Sciatic nerve (tissue), 2 donors: ENCODE measurements at regions not wholly inside any gene's neighbourhood (a gene's known extent, or its start where the extent isn't known, plus 50 kb on each side); places are given as distances from the start of the nearest gene placed in this dataset.

Source experiments
- ATAC-seq: fragments of 200-7000 bp; cut with Tn5 transposase; one replicate; pipeline ENCODE4 v1.9.1; 2020; ENCODE audit warnings: mild to moderate bottlenecking, moderate library complexity
- DNase-seq: peaks from one replicate; pipeline ENCODE4 v3.0.0-alpha.2; 2020; ENCODE audit warnings: low spot score
- intact Hi-C: fragments of 100-400 bp; cut with DNase I; formaldehyde crosslinking; loops from one replicate; pipeline ENCODE4 v1.14.2; 2022
- donor health status: DM: no; HTN: no; CAD: no.
- donor health status: DM: no; HTN: no; CAD: no.

- DNase-seq (no peak), ATAC-seq (no peak)
- intact Hi-C loops = no loop called here
These were observed 177.8 kb downstream of the RPS29 start for GRCh38 chr14:49408187-49408933.

GRCh38 chr14:49405291-49405690, 180.9 kb downstream of the RPS29 start:
- intact Hi-C loops = no loop called here
- DNase-seq (no peak), ATAC-seq (no peak)

DNA sequence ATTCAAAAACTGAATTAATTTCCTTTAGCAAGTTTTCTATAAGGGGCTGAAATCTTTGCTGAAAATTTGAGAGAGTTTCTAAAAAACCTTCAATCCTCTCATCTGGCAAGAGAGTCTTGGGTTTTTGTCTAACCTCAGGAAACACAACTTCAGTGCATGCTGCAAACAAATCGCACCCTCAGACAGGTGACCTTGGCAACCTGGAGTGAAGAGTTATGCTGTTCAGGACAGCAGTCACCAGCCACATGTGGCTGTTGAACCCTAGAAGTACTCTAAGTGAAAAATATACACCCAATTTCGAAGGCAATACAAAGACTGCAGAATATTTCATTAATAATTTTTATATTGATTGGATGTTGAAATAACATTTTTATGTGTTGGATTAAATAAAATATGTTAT, 184.8 kb downstream of the RPS29 start:
- DNase-seq = no peak
- no peak for ATAC-seq
- intact Hi-C loops = no loop called here

DNA sequence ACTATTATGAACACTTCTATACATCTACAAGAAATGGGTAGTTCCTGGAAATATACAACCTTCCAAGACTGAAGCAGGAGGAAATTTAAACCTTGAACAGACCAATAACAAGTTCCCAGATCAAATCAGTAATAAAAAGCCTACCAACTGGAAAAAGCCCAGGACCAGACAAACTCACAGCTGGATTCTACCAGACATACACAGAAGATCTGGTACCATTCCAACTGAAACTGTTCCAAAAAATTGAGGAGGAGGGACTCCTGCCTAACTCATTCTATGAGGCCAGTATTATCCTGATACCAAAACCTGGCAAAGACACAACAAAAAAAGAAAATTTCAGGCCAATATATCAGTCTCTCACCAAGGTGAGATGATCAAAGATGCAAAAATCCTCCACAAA, 189.4 kb downstream of the RPS29 start:
- no peak for ATAC-seq
- intact Hi-C loops = no loop called here
- DNase-seq = no peak

DNA sequence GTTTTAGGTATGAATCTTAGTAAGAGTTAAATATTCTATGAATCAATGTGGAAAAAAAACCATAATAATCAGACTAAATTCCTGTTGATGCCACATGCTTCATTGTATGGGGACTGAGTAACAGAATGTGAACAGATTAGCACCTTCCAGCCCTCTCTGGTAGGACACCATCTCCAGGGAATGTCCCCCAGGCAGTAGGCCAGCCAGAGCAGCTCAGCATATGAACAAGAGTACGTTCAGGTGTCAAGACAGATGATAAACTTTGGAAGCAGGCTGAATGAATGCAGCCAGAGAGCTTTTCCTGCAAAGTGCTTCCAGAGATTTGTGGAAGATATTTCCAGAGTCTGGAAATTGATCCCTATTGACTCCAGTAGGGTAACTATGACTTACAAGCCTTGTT, 204.4 kb downstream of the RPS29 start:
- no peak for ATAC-seq
- intact Hi-C loops = no loop called here
- DNase-seq = no peak

- intact Hi-C loops = no loop called here
- DNase-seq (no peak), ATAC-seq (no peak)
These were observed 218.5 kb downstream of the RPS29 start for GRCh38 chr14:49367696-49368095.

GRCh38 chr14:49366416-49366815, 219.8 kb downstream of the RPS29 start:
- intact Hi-C loops = no loop called here
- DNase-seq (no peak), ATAC-seq (no peak)

DNA sequence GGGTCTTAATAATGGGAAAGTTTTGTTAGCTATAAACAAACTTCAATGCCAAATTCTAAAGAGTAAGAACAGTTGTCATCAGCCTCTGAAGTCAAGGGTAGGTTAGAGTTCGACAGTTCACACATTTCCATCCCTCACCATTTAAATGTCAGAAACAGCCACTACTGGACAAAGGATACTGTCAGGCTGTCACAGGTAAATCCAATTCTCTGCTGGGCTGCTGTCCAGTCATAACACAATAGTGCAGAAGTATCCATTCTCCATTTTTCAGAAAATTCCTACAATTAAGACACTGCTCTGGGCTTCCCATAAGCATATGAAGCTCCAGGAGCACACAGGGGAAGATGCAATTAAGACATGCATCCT, 221.4 kb downstream of the RPS29 start:
- intact Hi-C loops = no loop called here
- no peak for ATAC-seq
- no peak for DNase-seq

DNA sequence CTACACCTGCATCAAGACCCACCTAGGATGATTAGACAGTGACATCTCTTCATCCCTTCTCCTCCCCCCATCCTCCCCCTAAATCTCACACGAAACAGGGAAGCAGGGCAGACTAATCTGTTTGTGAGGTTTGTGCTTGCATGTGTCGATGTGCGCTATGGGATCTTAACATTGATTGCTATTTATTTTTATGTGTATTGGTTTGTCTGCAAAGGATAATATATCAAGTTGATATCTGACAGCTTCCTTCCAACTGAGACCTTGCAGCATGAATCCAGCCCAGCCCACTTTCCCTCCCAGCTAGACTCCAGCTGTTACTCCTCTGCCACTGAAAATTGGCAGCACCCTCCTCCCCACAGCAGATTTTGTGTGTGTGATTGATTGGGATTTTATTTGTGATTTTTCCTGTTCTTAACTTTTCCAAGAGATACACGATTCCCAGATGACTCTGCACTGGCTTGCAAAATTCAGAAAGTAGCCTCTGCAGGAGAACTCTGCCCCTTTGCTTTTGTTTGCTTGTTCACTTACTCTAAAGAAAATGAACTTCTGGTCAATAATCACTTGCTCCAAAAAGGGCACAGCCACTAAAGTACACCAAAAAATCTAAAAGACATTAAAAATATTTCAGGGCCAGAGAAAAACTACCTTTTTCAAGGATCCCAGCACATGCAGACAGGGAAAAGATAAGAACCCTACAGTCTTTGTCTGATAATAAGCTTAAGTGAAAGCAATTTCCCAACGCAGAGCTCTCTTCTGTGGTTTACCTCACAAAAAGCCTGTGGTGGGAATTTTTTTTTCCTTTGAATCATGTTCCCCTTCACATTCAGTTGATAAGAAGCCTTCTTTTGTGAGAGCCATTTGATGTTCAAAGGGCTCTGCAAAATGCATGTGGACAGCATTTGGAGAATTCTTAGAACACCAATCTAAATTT, 222.1 kb downstream of the RPS29 start:
- no peak for ATAC-seq
- intact Hi-C loops = no loop called here
- DNase-seq = no peak

- DNase-seq (no peak), ATAC-seq (no peak)
- intact Hi-C loops = no loop called here
These were observed 223.3 kb downstream of the RPS29 start for GRCh38 chr14:49362916-49363315.

DNA sequence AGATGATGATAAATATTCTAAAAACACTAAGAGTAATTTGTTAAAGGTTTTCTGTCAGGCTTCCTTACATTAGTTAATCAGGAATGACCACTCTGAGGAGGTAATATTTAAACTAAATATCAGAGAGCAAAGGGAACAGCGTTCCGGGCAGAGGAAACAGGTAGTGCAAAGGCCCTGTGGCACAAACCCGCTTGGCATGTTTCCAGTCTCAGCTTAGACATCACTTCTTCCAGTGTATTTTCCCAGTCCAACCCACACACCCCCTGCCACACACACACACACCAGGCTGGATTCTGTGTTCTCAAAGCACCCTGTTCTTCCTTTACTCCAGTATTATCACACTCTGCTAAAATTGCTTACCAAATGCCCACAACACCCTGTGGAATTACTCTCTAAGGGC, 247.1 kb downstream of the RPS29 start:
- intact Hi-C loops = no loop called here

GRCh38 chr14:49319810-49320209, 266.4 kb downstream of the RPS29 start:
- no peak for ATAC-seq
- DNase-seq = no peak
- intact Hi-C loops = no loop called here

More for the DNA sequence above, 247.1 kb downstream of the RPS29 start:
- ATAC-seq = no peak
- no peak for DNase-seq

- intact Hi-C loops = no loop called here
- no peak for DNase-seq
- no peak for ATAC-seq
These were observed 270.6 kb downstream of the RPS29 start for GRCh38 chr14:49315570-49315969.

DNA sequence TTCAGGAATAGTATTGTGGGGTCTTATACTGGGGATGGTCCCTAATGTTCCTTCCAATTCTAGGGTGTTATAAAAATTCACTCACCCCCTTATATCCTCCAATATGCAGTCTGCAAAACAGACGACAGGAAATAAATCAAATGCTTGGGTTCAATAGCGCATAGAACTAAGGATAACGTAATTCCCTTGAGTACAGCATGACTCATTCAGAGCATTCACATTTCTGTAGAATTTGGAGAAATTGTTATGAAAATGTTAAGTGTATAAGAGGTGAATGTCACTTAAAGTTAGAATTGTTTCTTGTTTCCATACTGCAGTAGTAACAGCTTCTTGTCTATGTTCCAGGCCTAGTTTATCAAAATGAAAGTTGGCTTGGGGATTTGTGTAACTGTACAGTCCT, 271.4 kb downstream of the RPS29 start:
- intact Hi-C loops = no loop called here
- ATAC-seq (no peak), DNase-seq (no peak)

DNA sequence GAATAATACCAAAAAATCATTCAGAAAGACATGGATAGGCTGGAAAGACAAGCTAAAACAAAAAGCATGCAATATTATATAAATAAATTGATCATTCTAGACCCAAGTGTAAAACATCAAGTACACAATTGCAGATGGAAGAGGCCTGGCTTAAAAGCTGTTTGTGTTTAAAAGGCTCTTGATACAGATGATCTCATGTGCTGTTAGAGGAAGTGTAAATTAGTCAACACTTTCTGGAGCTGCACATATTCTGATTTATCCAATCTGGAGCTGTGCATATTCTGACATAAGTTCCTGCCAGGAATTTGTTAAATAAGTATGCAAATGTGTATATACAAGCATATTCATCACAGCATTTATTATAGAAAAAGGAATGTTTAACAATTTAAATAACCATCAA, 273.1 kb downstream of the RPS29 start:
- ATAC-seq = no peak
- intact Hi-C loops = no loop called here

GRCh38 chr14:49310298-49310697, 275.9 kb downstream of the RPS29 start:
- intact Hi-C loops = no loop called here
- DNase-seq (no peak), ATAC-seq (no peak)

More for the DNA sequence above, 273.1 kb downstream of the RPS29 start:
- no peak for DNase-seq

GRCh38 chr14:49306152-49306751, 279.9 kb downstream of the RPS29 start:
- ATAC-seq (no peak), DNase-seq (no peak)
- intact Hi-C loops = no loop called here

- intact Hi-C loops = no loop called here
- no peak for ATAC-seq
- DNase-seq = no peak
These were observed 282.1 kb downstream of the RPS29 start for GRCh38 chr14:49303946-49304516.

GRCh38 chr14:49297102-49297501, 289.1 kb downstream of the RPS29 start:
- ATAC-seq (no peak), DNase-seq (no peak)
- intact Hi-C loops = no loop called here
